SK-N-SH (cell line): ENCODE measurements at regions not wholly inside any gene's neighbourhood (a gene's known extent, or its start where the extent isn't known, plus 50 kb on each side); places are given as distances from the start of the nearest gene placed in this dataset.

Source experiments
- CTCF ChIA-PET: fragments of 300-600, 350-600 bp; formaldehyde crosslinking; extraction: SDS; loops from one replicate; lab custom pipeline; 2021; lab: Yijun Ruan, JAX
- POLR2A ChIA-PET: fragments of 350-600 bp; sonication (Branson Sonifier 250); formaldehyde crosslinking; extraction: SDS; loops from one replicate; lab custom pipeline; 2020; ENCODE audit warnings: antibody characterized with exemption, inconsistent platforms; lab: Yijun Ruan, JAX
- DNase-seq: peaks from one replicate; pipeline ENCODE4 v3.0.0; 2012
- H2AFZ ChIP-seq: fragments of 200-600 bp; sonication (generic); 2 replicates; pipeline ENCODE4 v1.8.1; 2016; ENCODE audit warnings: antibody characterized with exemption, mild to moderate bottlenecking, low read depth
- H3F3A ChIP-seq: fragments of 200-600 bp; sonication (generic); replicated peaks from 2 replicates; pipeline ENCODE3; 2016; ENCODE audit warnings: antibody characterized with exemption, mild to moderate bottlenecking; ENCODE audit not compliant: insufficient read depth
- H3K27ac ChIP-seq, 2 experiments: fragments of 200-500 bp in 1 of 2; fragments of 200-600 bp in 1 of 2; sonication (Bioruptor generic) in 1 of 2; sonication (generic), shearing (Covaris generic) in 1 of 2; 2 replicates each; pipeline versions ENCODE4 v1.5.1 to v1.6.1; 2014 to 2016; ENCODE audit warnings: low read depth in 2 of 2, inconsistent platforms in 1 of 2, low read length in 1 of 2, mild to moderate bottlenecking in 1 of 2, mixed read lengths in 1 of 2
- H3K27me3 ChIP-seq: fragments of 200-600 bp; sonication (generic), shearing (Covaris generic); 2 replicates; pipeline ENCODE4 v1.6.1; 2016; ENCODE audit warnings: mixed run types; ENCODE audit not compliant: insufficient read depth
- H3K36me3 ChIP-seq, 2 experiments: fragments of 200-500 bp in 1 of 2; fragments of 200-600 bp in 1 of 2; sonication (Bioruptor generic) in 1 of 2; sonication (generic) in 1 of 2; replicated peaks in 1 of 2; 2 replicates each; pipeline versions ENCODE3 to v1.5.1; 2014 to 2016; ENCODE audit warnings: low read length in 1 of 2, mild to moderate bottlenecking in 1 of 2; ENCODE audit not compliant: insufficient read depth in 2 of 2, control insufficient read depth in 1 of 2
- H3K4me1 ChIP-seq, 2 experiments: fragments of 200-500 bp in 1 of 2; fragments of 200-600 bp in 1 of 2; sonication (Bioruptor generic) in 1 of 2; sonication (generic), shearing (Covaris generic) in 1 of 2; 2 replicates each; pipeline versions ENCODE4 v1.5.1 to v1.6.1; 2014 to 2016; ENCODE audit warnings: low read depth in 1 of 2, low read length in 1 of 2, mixed run types in 1 of 2; ENCODE audit not compliant: insufficient read depth in 2 of 2, control insufficient read depth in 1 of 2
- H3K4me2 ChIP-seq: fragments of 200-600 bp; sonication (generic), shearing (Covaris generic); 2 replicates; pipeline ENCODE4 v1.6.1; 2017; ENCODE audit warnings: mixed run types
- H3K4me3 ChIP-seq, 2 experiments: fragments of 200-500 bp in 1 of 2; fragments of 200-600 bp in 1 of 2; sonication (Bioruptor generic) in 1 of 2; sonication (generic), shearing (Covaris generic) in 1 of 2; 2 replicates each; pipeline versions ENCODE4 v1.5.1 to v1.8.1; 2014 to 2016; ENCODE audit warnings: low read depth in 2 of 2, inconsistent platforms in 1 of 2, low read length in 1 of 2, mild to moderate bottlenecking in 1 of 2, mixed read lengths in 1 of 2, moderate library complexity in 1 of 2
- H3K79me2 ChIP-seq: fragments of 200-600 bp; sonication (generic); 2 replicates; pipeline ENCODE4 v1.8.1; 2017; ENCODE audit warnings: mild to moderate bottlenecking; ENCODE audit not compliant: insufficient read depth
- H3K9ac ChIP-seq: fragments of 200-600 bp; sonication (generic); 2 replicates; pipeline ENCODE4 v1.6.1; 2017; ENCODE audit warnings: mixed run types
- H3K9me2 ChIP-seq: fragments of 200-600 bp; sonication (generic); 2 replicates; pipeline ENCODE4 v1.6.1; 2017; ENCODE audit warnings: mixed run types
- H3K9me3 ChIP-seq: fragments of 200-600 bp; sonication (generic); 2 replicates; pipeline ENCODE4 v1.6.1; 2017; ENCODE audit warnings: mixed run types, mild to moderate bottlenecking, moderate library complexity
- H4K20me1 ChIP-seq: fragments of 200-600 bp; sonication (generic); 2 replicates; pipeline ENCODE4 v1.6.1; 2017; ENCODE audit warnings: mild to moderate bottlenecking, mixed run types; ENCODE audit not compliant: insufficient read depth
- EP300 ChIP-seq, 2 experiments: IDR thresholded peaks; 2 replicates each; pipeline versions ENCODE4 v1.4.0 to v1.6.1; 2012; ENCODE audit warnings: borderline replicate concordance in 1 of 2, low read depth in 1 of 2, low read length in 1 of 2
- JUND ChIP-seq: IDR thresholded peaks from 2 replicates; pipeline ENCODE4 v1.4.0; 2012
- MEF2A ChIP-seq: IDR thresholded peaks from 2 replicates; pipeline ENCODE4 v1.4.0; 2012; ENCODE audit warnings: low read depth, borderline replicate concordance
- RAD21 ChIP-seq: IDR thresholded peaks from 2 replicates; pipeline ENCODE4 v1.6.1; 2012; ENCODE audit warnings: mild to moderate bottlenecking, low read length
- WGBS: methylation state at CpG from one replicate; pipeline ENCODE4 v1.1.6; 2017; ENCODE audit warnings: low lambda C conversion rate; 5-methylcytosine and 5-hydroxymethylcytosine counted together
- TF ChIP-seq, protein P1 (sequence below): IDR thresholded peaks from 2 replicates; pipeline ENCODE4 v1.4.0; 2012; ENCODE audit warnings: low read depth
- TF ChIP-seq, protein P2 (sequence below): IDR thresholded peaks from 2 replicates; pipeline ENCODE4 v1.4.0; 2012; ENCODE audit warnings: low read depth, borderline replicate concordance
- TF ChIP-seq, protein P3 (sequence below): IDR thresholded peaks from 2 replicates; pipeline ENCODE4 v1.4.0; 2012; ENCODE audit warnings: low read depth, borderline replicate concordance
- TF ChIP-seq, protein P4 (sequence below): IDR thresholded peaks from 2 replicates; pipeline ENCODE4; 2012

DNA sequence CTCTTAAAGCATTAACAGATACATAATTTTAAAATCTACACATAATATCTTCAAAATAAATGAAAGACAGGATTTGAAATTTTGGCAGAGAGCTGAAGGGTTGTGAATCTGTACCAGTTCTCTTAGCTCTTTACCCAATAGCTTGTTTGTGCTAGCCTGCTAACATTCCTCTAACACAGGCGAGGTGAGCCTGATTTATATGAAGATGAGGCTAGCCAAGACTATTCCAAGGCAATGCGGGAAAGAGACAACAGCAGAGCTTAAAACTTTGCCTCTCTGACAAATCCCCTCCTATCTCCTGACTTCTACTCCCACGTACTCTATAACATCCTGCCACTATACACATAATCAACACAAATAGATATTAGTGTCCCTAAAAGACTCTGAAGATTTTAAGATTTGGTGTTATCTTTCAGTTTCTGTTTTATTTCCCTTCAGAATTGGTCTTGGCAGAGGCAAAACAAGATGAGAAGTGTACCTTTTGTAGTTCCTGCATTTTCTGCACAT lies 745.6 kb upstream of the ZNF608 start:
- H3K9me3 ChIP-seq: no peaks in the 10 kb centered on the region
- no peaks in the 10 kb centered on the region for H3K36me3 ChIP-seq
- no peaks in the 10 kb centered on the region for H3K79me2 ChIP-seq
- ChIA-PET POLR2A (no interaction called here), CTCF (interaction anchor here (2.1 kb wide), 1 partner anchor 83 kb away, joined by 5 read pairs; no protein-coding TSS in a partner anchor)
- 64% methylated on average over 3 of the region's 3 CpGs for WGBS
- no peaks in the 10 kb centered on the region for H3F3A ChIP-seq
- H3K4me2 ChIP-seq: no peak overlapping the region
- H3K9me2 ChIP-seq: no peaks in the 10 kb centered on the region
- TF ChIP-seq, protein P1, sequence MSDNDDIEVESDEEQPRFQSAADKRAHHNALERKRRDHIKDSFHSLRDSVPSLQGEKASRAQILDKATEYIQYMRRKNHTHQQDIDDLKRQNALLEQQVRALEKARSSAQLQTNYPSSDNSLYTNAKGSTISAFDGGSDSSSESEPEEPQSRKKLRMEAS: no peak
- TF ChIP-seq RAD21 (0 out of 2 replicates have a peak, but pooled peaks have one; percentile 2), EP300 (IDR thresholded peaks at IDR 0.05; ENCODE audit: borderline replicate concordance in 1 of 2, low read depth in 1 of 2, low read length in 1 of 2) (peak in 1 of 2 experiments; percentile 42; a peak in 2 of 4 replicates)
- no peaks in the 10 kb centered on the region for H3K27me3 ChIP-seq
- no peak for DNase-seq
- no peaks in the 10 kb centered on the region for H4K20me1 ChIP-seq
- H2AFZ ChIP-seq: no peak overlapping the region
- H3K9ac ChIP-seq: no peak overlapping the region
- peaks cover 4% of the 10 kb centered on the region in 2 experiments; a peak in 3 of 4 replicates for H3K4me1 ChIP-seq
- H3K4me3 ChIP-seq: no peak overlapping the region
- peak overlapping the region in 1 of 2 experiments; percentile 71; a peak in 2 of 4 replicates for H3K27ac ChIP-seq

DNA sequence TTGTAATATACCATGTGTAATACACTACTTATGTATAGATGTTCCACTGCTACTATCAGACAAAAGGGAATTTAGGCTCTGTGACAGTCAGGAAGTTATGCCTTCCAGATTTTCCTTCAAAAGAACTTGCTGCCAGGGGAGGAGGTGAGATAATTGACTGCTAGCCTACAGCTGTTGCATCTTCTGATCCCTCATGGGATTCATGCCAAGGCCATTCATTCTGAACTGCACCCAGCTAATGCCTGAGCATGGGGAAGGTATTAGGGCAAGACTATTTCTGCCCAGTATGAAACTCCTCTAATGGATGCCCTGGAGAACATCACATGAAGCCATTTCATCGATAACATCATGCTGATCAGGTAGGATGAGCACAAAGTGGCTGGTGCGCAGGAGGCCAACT lies 746.5 kb upstream of the ZNF608 start:
- 83% methylated on average over 2 of the region's 2 CpGs for WGBS
- Histone ChIP-seq H4K20me1 (no peaks in the 10 kb centered on the region), H3K4me1 (no peaks in the 10 kb centered on the region; a peak in 2 of 4 replicates), H3K9me2 (no peaks in the 10 kb centered on the region), H3K4me3 (no peak overlapping the region), H3K27me3 (no peaks in the 10 kb centered on the region), H2AFZ (no peak overlapping the region), H3K4me2 (no peak overlapping the region), H3K27ac (peak overlapping the region in 1 of 2 experiments; percentile 71; a peak in 2 of 4 replicates), H3K36me3 (no peaks in the 10 kb centered on the region), H3K9ac (no peak overlapping the region), H3K9me3 (no peaks in the 10 kb centered on the region), H3K79me2 (no peaks in the 10 kb centered on the region), H3F3A (no peaks in the 10 kb centered on the region)
- CTCF ChIA-PET: no interaction called here
- DNase-seq: no peak
- POLR2A ChIA-PET: no interaction called here
- TF ChIP-seq, protein P2, sequence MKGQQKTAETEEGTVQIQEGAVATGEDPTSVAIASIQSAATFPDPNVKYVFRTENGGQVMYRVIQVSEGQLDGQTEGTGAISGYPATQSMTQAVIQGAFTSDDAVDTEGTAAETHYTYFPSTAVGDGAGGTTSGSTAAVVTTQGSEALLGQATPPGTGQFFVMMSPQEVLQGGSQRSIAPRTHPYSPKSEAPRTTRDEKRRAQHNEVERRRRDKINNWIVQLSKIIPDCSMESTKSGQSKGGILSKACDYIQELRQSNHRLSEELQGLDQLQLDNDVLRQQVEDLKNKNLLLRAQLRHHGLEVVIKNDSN: no peak
- TF ChIP-seq, protein P3, sequence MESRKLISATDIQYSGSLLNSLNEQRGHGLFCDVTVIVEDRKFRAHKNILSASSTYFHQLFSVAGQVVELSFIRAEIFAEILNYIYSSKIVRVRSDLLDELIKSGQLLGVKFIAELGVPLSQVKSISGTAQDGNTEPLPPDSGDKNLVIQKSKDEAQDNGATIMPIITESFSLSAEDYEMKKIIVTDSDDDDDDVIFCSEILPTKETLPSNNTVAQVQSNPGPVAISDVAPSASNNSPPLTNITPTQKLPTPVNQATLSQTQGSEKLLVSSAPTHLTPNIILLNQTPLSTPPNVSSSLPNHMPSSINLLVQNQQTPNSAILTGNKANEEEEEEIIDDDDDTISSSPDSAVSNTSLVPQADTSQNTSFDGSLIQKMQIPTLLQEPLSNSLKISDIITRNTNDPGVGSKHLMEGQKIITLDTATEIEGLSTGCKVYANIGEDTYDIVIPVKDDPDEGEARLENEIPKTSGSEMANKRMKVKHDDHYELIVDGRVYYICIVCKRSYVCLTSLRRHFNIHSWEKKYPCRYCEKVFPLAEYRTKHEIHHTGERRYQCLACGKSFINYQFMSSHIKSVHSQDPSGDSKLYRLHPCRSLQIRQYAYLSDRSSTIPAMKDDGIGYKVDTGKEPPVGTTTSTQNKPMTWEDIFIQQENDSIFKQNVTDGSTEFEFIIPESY: no peak
- no peak for TF ChIP-seq JUND
- TF ChIP-seq, protein P1: no peak
- TF ChIP-seq, protein P4, sequence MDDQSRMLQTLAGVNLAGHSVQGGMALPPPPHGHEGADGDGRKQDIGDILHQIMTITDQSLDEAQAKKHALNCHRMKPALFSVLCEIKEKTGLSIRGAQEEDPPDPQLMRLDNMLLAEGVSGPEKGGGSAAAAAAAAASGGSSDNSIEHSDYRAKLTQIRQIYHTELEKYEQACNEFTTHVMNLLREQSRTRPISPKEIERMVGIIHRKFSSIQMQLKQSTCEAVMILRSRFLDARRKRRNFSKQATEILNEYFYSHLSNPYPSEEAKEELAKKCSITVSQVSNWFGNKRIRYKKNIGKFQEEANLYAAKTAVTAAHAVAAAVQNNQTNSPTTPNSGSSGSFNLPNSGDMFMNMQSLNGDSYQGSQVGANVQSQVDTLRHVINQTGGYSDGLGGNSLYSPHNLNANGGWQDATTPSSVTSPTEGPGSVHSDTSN: no peak
- no peak for TF ChIP-seq MEF2A
